ENCODE measurements at regions not wholly inside any gene's neighbourhood (a gene's known extent, or its start where the extent isn't known, plus 50 kb on each side); places are given as distances from the start of the nearest gene placed in this dataset.
A peak's percentile ranks its signal among the peaks of the same experiment; 100 is the strongest.

DNA sequence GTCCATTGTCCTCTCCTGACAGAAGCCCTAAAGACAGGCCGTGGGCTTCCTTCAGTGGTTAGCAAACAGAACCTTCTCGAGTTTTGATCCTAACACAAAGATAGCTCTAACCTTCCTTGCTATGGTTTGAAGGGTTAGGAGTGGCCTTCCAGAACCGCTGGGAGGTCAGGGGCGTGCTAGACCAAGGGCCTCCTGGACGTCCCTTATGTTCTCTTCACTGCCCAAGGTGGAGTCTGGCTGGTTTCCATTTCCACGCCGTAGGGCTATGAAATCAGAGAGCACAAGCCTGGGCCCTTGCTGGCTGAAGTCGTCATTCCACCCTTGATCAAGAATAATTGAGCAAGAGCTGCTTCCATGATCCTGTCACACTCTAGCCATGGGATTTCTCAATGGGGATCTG, 475.1 kb downstream of the SHQ1 start:
- no peak for ATAC-seq
- H3K9me3 ChIP-seq: no peaks in the 10 kb centered on the region
- no peaks in the 10 kb centered on the region for H3K27me3 ChIP-seq
- WGBS, 2 donors: 95 to 97% methylated on average over 8 of the region's 8 CpGs
- DNase-seq: no peak
- no peaks in the 10 kb centered on the region for H3K4me1 ChIP-seq
- no peak overlapping the region for H3K27ac ChIP-seq
- H3K36me3 ChIP-seq: peaks cover 0 to 7% (median 2%) of the 10 kb centered on the region in 3 donors
- intact Hi-C loops (cut with DNase I): no loop called here
- no peak overlapping the region for H3K4me3 ChIP-seq
- FAIRE-seq: no peak
- no peak for TF ChIP-seq CTCF (IDR thresholded peaks at IDR 0.05)

DNA sequence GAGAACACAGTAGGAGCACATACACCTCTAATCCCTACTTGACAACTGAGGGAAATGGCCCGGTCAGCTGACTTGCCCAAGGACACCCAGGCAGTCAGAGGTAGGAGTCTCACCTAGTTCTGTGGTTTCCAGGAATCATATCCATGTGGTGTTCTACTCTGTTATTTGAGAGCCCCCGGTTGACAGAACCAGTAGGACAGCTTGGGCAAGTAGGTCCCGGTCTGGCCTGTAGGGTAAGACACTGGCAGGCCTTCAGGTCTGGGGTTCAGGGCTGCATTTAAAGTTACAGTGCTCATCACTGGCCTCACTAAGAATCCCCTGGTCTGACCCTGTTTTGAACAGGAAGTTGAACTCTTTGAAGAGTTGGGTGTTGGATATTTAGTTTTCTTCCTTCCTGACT, 476.1 kb downstream of the SHQ1 start:
- FAIRE-seq (no peak), DNase-seq (no peak), ATAC-seq (peak in 1 of 4 donors; percentile 11)
- TF ChIP-seq CTCF (IDR thresholded peaks at IDR 0.05): no peak
- 32 to 33% methylated on average over 3 of the region's 3 CpGs for WGBS, 2 donors
- Histone ChIP-seq H3K36me3 (no peaks in the 10 kb centered on the region), H3K27ac (no peak overlapping the region), H3K27me3 (no peaks in the 10 kb centered on the region), H3K9me3 (no peaks in the 10 kb centered on the region), H3K4me1 (no peaks in the 10 kb centered on the region), H3K4me3 (no peak overlapping the region)
- intact Hi-C loops (cut with DNase I): no loop called here

DNA sequence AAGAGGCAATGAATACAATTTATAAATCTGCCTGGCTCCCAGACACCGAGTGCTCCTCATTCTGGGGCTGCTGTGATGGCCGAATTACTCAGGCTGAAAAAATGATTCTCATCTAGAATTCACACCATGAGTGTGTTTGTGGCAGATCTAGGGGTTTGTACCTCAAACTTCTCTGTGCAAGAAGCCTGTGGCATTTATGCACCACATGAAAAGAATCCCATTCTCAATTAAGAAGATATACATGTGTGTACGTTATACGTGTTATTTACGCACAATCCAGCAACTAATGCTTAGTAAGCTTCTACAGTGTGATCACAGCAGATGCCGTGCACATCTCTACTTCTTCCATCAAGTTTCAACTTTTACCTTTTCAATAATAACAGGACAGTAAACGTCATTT, 476.8 kb downstream of the SHQ1 start:
- Histone ChIP-seq H3K4me1 (no peaks in the 10 kb centered on the region), H3K4me3 (no peak overlapping the region), H3K36me3 (no peaks in the 10 kb centered on the region), H3K9me3 (no peaks in the 10 kb centered on the region), H3K27ac (no peak overlapping the region), H3K27me3 (no peaks in the 10 kb centered on the region)
- no peak for TF ChIP-seq CTCF (IDR thresholded peaks at IDR 0.05)
- WGBS, 2 donors: 85% methylated on average over 7 of the region's 7 CpGs
- FAIRE-seq (no peak), DNase-seq (no peak), ATAC-seq (no peak)
- intact Hi-C loops (cut with DNase I): no loop called here

GRCh38 chr3:72370947-72371346, 477.3 kb downstream of the SHQ1 start:
- no peak overlapping the region for H3K4me3 ChIP-seq
- H3K4me1 ChIP-seq: no peaks in the 10 kb centered on the region
- no peak for ATAC-seq
- no peak for DNase-seq
- no peak for TF ChIP-seq CTCF (IDR thresholded peaks at IDR 0.05)
- H3K27ac ChIP-seq: no peak overlapping the region
- intact Hi-C loops (cut with DNase I): no loop called here
- H3K9me3 ChIP-seq: no peaks in the 10 kb centered on the region
- H3K36me3 ChIP-seq: no peaks in the 10 kb centered on the region
- no peak for FAIRE-seq
- 83 to 84% methylated on average over 11 of the region's 11 CpGs for WGBS, 2 donors
- no peaks in the 10 kb centered on the region for H3K27me3 ChIP-seq

- no peak for DNase-seq
- H3K4me3 ChIP-seq: no peak overlapping the region
- no peaks in the 10 kb centered on the region for H3K4me1 ChIP-seq
- no peak for ATAC-seq
- FAIRE-seq: no peak
- no peak overlapping the region for H3K27ac ChIP-seq
- WGBS, 2 donors: 95 to 96% methylated on average over 6 of the region's 6 CpGs
- H3K27me3 ChIP-seq: no peaks in the 10 kb centered on the region
- no peaks in the 10 kb centered on the region for H3K36me3 ChIP-seq
- intact Hi-C loops (cut with DNase I): no loop called here
- TF ChIP-seq CTCF (IDR thresholded peaks at IDR 0.05): no peak
- no peaks in the 10 kb centered on the region for H3K9me3 ChIP-seq
Measured at GRCh38 chr3:72369681-72370080, 478.6 kb downstream of the SHQ1 start.
